Peyer's patch (tissue), 4 donors: ENCODE measurements at regions not wholly inside any gene's neighbourhood (a gene's known extent, or its start where the extent isn't known, plus 50 kb on each side); places are given as distances from the start of the nearest gene placed in this dataset.

Source experiments
- POLR2A ChIP-seq, 2 donors: fragments of 450-650 bp; IDR thresholded peaks; one replicate each; pipeline ENCODE4 v1.5.1; 2017; ENCODE audit warnings: antibody characterized with exemption in 2 of 2, mild to moderate bottlenecking in 2 of 2, moderate library complexity in 2 of 2
- TF ChIP-seq, protein P1 (sequence below), 6 experiments: fragments of 450-650 bp in 4 of 6; fragments of 200-600 bp in 2 of 6; sonication (generic) in 1 of 6; IDR thresholded peaks; one replicate each; pipeline ENCODE4 v1.5.1; 2017 to 2019; ENCODE audit warnings: antibody characterized with exemption in 6 of 6, mild to moderate bottlenecking in 3 of 6, moderate library complexity in 1 of 6

DNA sequence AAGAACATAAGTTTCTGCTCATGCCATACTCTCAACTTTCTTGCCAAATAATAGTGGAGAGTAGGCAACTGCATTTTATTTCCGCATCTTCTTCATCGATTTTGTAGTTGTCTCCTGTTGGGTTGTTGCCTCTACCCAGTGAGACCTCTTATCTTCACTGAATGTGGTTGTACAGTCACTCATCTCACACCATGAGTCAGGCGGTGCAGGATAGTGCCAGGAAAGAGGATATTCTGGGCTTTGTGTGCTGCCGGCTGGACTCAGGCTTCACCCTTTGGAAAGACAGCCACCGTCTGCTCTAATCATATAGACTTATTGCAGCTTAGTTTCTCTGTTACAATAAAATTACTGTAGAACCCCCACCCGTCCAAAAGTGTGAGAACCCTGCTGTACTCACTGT, 154.3 kb upstream of the USP24 start:
- TF ChIP-seq, protein P1, sequence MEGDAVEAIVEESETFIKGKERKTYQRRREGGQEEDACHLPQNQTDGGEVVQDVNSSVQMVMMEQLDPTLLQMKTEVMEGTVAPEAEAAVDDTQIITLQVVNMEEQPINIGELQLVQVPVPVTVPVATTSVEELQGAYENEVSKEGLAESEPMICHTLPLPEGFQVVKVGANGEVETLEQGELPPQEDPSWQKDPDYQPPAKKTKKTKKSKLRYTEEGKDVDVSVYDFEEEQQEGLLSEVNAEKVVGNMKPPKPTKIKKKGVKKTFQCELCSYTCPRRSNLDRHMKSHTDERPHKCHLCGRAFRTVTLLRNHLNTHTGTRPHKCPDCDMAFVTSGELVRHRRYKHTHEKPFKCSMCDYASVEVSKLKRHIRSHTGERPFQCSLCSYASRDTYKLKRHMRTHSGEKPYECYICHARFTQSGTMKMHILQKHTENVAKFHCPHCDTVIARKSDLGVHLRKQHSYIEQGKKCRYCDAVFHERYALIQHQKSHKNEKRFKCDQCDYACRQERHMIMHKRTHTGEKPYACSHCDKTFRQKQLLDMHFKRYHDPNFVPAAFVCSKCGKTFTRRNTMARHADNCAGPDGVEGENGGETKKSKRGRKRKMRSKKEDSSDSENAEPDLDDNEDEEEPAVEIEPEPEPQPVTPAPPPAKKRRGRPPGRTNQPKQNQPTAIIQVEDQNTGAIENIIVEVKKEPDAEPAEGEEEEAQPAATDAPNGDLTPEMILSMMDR (IDR thresholded peaks at IDR 0.05) = no peak
- no peak for TF ChIP-seq POLR2A (IDR thresholded peaks at IDR 0.05)
